Esophagus muscularis mucosa (tissue), 2 donors: ENCODE measurements at regions not wholly inside any gene's neighbourhood (a gene's known extent, or its start where the extent isn't known, plus 50 kb on each side); places are given as distances from the start of the nearest gene placed in this dataset.

Source experiments
- POLR2A ChIP-seq: fragments of 450-650 bp; IDR thresholded peaks from one replicate; pipeline ENCODE4 v1.6.1; 2017; ENCODE audit warnings: antibody characterized with exemption, moderate library complexity, mild to moderate bottlenecking, low read depth
- POLR2AphosphoS5 ChIP-seq, 2 donors: sonication (generic); formaldehyde crosslinking; IDR thresholded peaks; one replicate each; pipeline ENCODE4 v1.6.1; 2017; ENCODE audit warnings: antibody characterized with exemption in 2 of 2

GRCh38 chr18:66795051-66795450, 191.2 kb upstream of the CDH19 start:
- TF ChIP-seq POLR2A = no peak
- TF ChIP-seq POLR2AphosphoS5 (IDR thresholded peaks at IDR 0.05) = no peak
